WI38 (cell line): ENCODE measurements at regions not wholly inside any gene's neighbourhood (a gene's known extent, or its start where the extent isn't known, plus 50 kb on each side); places are given as distances from the start of the nearest gene placed in this dataset.

Experiments used
- H3K4me3 ChIP-seq: 2 replicates; pipeline ENCODE4 v1.5.1; 2011; ENCODE audit warnings: low read depth, mild to moderate bottlenecking, control low read depth, low read length
- TF ChIP-seq, protein P1 (sequence below): IDR thresholded peaks from 2 replicates; pipeline ENCODE4 v1.5.1; 2012; ENCODE audit warnings: low read depth, mild to moderate bottlenecking, control low read depth, low read length

GRCh38 chr22:49599691-49600455 is 227.8 kb downstream of the BRD1 start:
- TF ChIP-seq, protein P1, sequence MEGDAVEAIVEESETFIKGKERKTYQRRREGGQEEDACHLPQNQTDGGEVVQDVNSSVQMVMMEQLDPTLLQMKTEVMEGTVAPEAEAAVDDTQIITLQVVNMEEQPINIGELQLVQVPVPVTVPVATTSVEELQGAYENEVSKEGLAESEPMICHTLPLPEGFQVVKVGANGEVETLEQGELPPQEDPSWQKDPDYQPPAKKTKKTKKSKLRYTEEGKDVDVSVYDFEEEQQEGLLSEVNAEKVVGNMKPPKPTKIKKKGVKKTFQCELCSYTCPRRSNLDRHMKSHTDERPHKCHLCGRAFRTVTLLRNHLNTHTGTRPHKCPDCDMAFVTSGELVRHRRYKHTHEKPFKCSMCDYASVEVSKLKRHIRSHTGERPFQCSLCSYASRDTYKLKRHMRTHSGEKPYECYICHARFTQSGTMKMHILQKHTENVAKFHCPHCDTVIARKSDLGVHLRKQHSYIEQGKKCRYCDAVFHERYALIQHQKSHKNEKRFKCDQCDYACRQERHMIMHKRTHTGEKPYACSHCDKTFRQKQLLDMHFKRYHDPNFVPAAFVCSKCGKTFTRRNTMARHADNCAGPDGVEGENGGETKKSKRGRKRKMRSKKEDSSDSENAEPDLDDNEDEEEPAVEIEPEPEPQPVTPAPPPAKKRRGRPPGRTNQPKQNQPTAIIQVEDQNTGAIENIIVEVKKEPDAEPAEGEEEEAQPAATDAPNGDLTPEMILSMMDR: no peak
- no peak overlapping the region for H3K4me3 ChIP-seq

DNA sequence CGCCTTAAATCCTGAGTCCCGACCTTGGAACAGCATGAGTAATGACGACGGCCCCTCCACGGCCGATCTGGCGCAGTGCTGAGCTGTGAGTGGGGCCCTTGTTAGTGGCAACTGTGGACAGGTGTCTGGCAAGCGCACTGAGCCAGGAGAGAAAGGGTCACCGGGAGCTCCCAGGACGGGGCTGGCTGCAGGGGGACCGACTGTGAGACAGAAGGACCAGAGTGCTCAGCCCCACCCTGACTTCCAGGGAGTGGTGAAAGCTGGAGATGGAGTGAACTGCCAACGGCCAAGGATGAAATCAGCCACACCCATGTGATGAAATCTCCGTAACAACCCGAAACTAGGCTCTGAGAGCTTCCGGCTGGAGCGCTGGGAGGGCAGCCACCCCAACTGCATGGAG is 228.6 kb downstream of the BRD1 start:
- TF ChIP-seq, protein P1: no peak
- no peak overlapping the region for H3K4me3 ChIP-seq

DNA sequence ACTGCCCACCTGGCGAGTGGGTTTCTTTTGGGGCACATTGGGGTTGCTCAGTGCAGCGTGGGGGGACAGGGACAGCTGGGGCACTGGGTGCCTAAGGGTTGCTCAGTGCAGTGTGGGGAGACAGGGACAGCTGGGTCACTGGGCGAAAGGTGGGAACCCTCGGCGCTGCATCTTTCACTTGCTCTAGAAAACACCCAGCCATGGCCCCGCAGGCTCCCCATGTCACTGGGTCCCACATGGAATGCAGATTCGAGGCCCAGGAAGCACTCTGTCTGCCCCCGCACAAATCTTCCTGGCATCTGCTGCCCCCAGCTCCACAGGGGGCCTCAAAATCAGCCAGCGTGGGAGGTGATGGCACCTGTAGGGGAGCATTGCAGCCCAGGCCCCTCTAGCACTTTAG is 229.3 kb downstream of the BRD1 start:
- TF ChIP-seq, protein P1: no peak
- H3K4me3 ChIP-seq: no peak overlapping the region

DNA sequence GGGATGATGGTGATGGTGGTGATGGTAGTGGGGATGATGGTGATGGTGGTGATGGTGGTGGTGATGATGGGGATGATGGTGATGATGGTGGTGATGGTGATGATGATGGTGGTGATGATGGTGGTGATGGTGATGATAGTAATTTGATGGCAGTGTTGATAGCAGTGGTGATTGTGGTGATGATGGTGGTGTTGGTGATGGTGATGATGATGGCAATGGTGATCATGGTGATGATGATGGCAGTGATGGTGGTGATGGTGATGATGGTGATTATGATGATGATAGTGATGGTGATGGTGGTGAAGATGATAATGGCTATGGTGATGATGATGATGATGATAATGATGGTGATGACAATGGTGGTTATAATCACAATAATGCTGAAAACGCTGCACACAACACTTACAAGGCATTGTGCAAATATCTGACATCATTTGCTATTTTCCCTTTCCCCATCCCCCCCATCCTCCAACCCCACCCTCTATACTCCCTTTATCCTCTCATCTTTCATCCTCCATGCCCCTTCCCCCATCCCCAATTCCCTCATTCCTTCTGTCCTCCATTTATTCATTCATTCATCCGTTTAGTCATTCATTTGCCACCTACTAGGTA is 230.1 kb downstream of the BRD1 start:
- TF ChIP-seq, protein P1: no peak
- H3K4me3 ChIP-seq: no peak overlapping the region

DNA sequence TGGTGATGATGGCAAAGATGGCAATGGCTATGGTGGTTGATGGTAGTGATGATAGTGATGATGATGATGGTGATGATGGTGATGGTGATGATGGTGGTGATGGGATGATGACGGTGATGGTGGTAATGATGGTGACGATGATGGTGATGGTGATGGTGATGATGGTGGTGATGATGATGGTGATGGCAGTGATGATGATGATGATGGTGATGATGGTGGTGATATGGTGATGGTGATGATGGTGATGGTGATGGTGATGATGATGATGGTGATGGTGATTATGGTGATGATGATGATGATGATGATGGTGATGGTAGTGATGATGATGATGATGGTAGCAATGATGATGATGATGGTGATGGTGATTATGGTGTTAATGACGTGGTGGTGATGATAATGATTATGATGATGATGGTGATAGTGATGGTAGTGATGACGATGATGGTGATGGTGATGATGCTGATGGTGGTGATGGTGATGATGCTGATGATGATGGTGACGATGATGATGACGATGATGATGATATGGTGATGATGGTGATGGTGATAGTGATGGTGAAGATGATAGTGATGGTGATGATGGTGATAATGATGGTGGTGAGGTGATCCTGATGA is 232.1 kb downstream of the BRD1 start:
- no peak overlapping the region for H3K4me3 ChIP-seq
- TF ChIP-seq, protein P1: no peak

DNA sequence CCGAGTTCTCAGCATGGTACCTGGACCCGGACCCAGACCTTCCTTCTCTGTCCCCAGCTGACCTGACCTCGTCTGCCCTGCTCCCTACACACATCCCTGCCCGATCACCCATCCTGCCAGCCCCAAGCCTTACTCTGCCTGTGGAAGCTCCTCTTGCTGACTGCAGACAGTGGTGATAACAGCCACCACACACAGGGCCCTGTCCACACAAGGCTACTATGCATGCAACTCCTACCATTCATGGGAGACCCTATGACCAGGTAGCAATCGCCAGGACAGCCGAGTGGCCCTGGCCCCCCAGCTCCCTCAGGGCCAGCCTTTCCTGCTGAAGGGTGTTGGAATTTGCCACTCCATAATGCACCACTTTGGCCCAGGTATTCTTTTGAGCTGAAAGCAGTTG is 233.6 kb downstream of the BRD1 start:
- TF ChIP-seq, protein P1: no peak
- H3K4me3 ChIP-seq: no peak overlapping the region

- H3K4me3 ChIP-seq: no peak overlapping the region
- TF ChIP-seq, protein P1: no peak
Measured at GRCh38 chr22:49593509-49593908, 234.2 kb downstream of the BRD1 start.
